ENCODE measurements at regions not wholly inside any gene's neighbourhood (a gene's known extent, or its start where the extent isn't known, plus 50 kb on each side); places are given as distances from the start of the nearest gene placed in this dataset.

GRCh38 chr2:65820454-65820853 lies 388.1 kb upstream of the SPRED2 start:
- Histone ChIP-seq H3K4me1 (ENCODE audit: insufficient read depth, low read length) (no peaks in the 10 kb centered on the region), H3K79me2 (ENCODE audit: insufficient read depth, low read length) (no peaks in the 10 kb centered on the region), H3K4me3 (ENCODE audit: low read depth in 1 of 2, low read length in 2 of 2) (no peak overlapping the region), H3K36me3 (ENCODE audit: insufficient read depth, low read length) (no peaks in the 10 kb centered on the region), H3K27me3 (ENCODE audit: insufficient read depth, low read length, poor library complexity) (peaks cover 6% of the 10 kb centered on the region), H4K20me1 (ENCODE audit: insufficient read depth, low read length) (no peaks in the 10 kb centered on the region), H2AFZ (ENCODE audit: low read depth, low read length) (no peak overlapping the region), H3K4me2 (ENCODE audit: insufficient read depth, low read length) (no peak overlapping the region), H3K27ac (ENCODE audit: low read length) (no peak overlapping the region), H3K9me3 (ENCODE audit: insufficient read depth, low read length, severe bottlenecking) (no peaks in the 10 kb centered on the region), H3K9ac (ENCODE audit: low read depth, low read length) (no peak overlapping the region)
- TF ChIP-seq CTCF (IDR thresholded peaks at IDR 0.05; ENCODE audit: borderline replicate concordance, extremely low read depth, low read length, poor library complexity, severe bottlenecking) (no peak), EZH2 (IDR thresholded peaks at IDR 0.05; ENCODE audit: borderline replicate concordance, low read depth, low read length, severe bottlenecking) (no peak)
- DNase-seq (no peak), ATAC-seq (ENCODE audit: insufficient read depth, low read depth) (no peak)

- ATAC-seq (ENCODE audit: insufficient read depth, low read depth) (no peak), DNase-seq (no peak)
- H3K4me3 ChIP-seq (ENCODE audit: low read depth in 1 of 2, low read length in 2 of 2): no peak overlapping the region
- H3K27me3 ChIP-seq (ENCODE audit: insufficient read depth, low read length, poor library complexity): peaks cover 6% of the 10 kb centered on the region
- no peak overlapping the region for H3K9ac ChIP-seq (ENCODE audit: low read depth, low read length)
- no peaks in the 10 kb centered on the region for H3K9me3 ChIP-seq (ENCODE audit: insufficient read depth, low read length, severe bottlenecking)
- no peak overlapping the region for H3K27ac ChIP-seq (ENCODE audit: low read length)
- H3K79me2 ChIP-seq (ENCODE audit: insufficient read depth, low read length): no peaks in the 10 kb centered on the region
- H4K20me1 ChIP-seq (ENCODE audit: insufficient read depth, low read length): no peaks in the 10 kb centered on the region
- H3K36me3 ChIP-seq (ENCODE audit: insufficient read depth, low read length): no peaks in the 10 kb centered on the region
- no peaks in the 10 kb centered on the region for H3K4me1 ChIP-seq (ENCODE audit: insufficient read depth, low read length)
- H3K4me2 ChIP-seq (ENCODE audit: insufficient read depth, low read length): no peak overlapping the region
- TF ChIP-seq CTCF (IDR thresholded peaks at IDR 0.05; ENCODE audit: borderline replicate concordance, extremely low read depth, low read length, poor library complexity, severe bottlenecking): no peak
- no peak for TF ChIP-seq EZH2 (IDR thresholded peaks at IDR 0.05; ENCODE audit: borderline replicate concordance, low read depth, low read length, severe bottlenecking)
- no peak overlapping the region for H2AFZ ChIP-seq (ENCODE audit: low read depth, low read length)
These were observed 387.6 kb upstream of the SPRED2 start for GRCh38 chr2:65819963-65820362.

GRCh38 chr2:65818873-65819451 lies 386.6 kb upstream of the SPRED2 start:
- H3K79me2 ChIP-seq (ENCODE audit: insufficient read depth, low read length): no peaks in the 10 kb centered on the region
- ATAC-seq (ENCODE audit: insufficient read depth, low read depth) (no peak), DNase-seq (no peak)
- peaks cover 6% of the 10 kb centered on the region for H3K27me3 ChIP-seq (ENCODE audit: insufficient read depth, low read length, poor library complexity)
- H3K27ac ChIP-seq (ENCODE audit: low read length): no peak overlapping the region
- no peak overlapping the region for H3K4me2 ChIP-seq (ENCODE audit: insufficient read depth, low read length)
- H3K9ac ChIP-seq (ENCODE audit: low read depth, low read length): no peak overlapping the region
- H3K36me3 ChIP-seq (ENCODE audit: insufficient read depth, low read length): no peaks in the 10 kb centered on the region
- no peaks in the 10 kb centered on the region for H3K4me1 ChIP-seq (ENCODE audit: insufficient read depth, low read length)
- TF ChIP-seq EZH2 (IDR thresholded peaks at IDR 0.05; ENCODE audit: borderline replicate concordance, low read depth, low read length, severe bottlenecking): no peak
- no peak for TF ChIP-seq CTCF (IDR thresholded peaks at IDR 0.05; ENCODE audit: borderline replicate concordance, extremely low read depth, low read length, poor library complexity, severe bottlenecking)
- H3K9me3 ChIP-seq (ENCODE audit: insufficient read depth, low read length, severe bottlenecking): no peaks in the 10 kb centered on the region
- no peaks in the 10 kb centered on the region for H4K20me1 ChIP-seq (ENCODE audit: insufficient read depth, low read length)
- H3K4me3 ChIP-seq (ENCODE audit: low read depth in 1 of 2, low read length in 2 of 2): no peak overlapping the region
- no peak overlapping the region for H2AFZ ChIP-seq (ENCODE audit: low read depth, low read length)
